HuH-7 (cell line): ENCODE measurements at regions not wholly inside any gene's neighbourhood (a gene's known extent, or its start where the extent isn't known, plus 50 kb on each side); places are given as distances from the start of the nearest gene placed in this dataset.
A peak's percentile ranks its signal among the peaks of the same experiment; 100 is the strongest.
"Not testable (repeated sequence)": the region's sequence is repeated elsewhere in the genome, so short reads cannot be mapped to it uniquely, and the experiment has no call there.

ENCODE experiments used
- DNase-seq: peaks from one replicate; pipeline ENCODE4 v3.0.0; 2011; ENCODE audit warnings: low spot score

- no peak for DNase-seq
Measured at GRCh38 chr15:92705764-92706163, 50.2 kb upstream of the FAM174B start.

GRCh38 chr15:92706201-92706600, 50.6 kb upstream of the FAM174B start:
- no peak for DNase-seq

- DNase-seq, result no peak
Measured at GRCh38 chr15:92707880-92708551, 52.4 kb upstream of the FAM174B start.

DNA sequence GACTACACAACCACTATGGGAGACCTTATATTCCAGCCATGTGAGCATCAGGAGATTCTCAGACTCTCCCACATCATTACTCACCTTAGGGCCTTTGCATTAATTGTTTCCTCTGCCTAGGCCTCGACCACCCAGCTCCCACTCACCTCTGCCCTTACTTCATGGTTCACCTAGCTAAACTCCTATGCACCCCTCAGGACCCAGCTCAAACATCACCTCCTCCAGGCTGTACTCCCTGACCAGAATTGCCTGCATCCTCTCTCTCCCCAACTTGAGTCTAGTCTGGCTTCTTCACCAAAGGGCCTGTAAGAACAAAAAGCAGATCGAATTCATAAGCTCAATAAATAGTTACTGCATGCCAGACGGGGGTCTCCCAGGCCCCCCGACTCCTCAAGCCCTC, 53.1 kb upstream of the FAM174B start:
- no peak for DNase-seq

DNA sequence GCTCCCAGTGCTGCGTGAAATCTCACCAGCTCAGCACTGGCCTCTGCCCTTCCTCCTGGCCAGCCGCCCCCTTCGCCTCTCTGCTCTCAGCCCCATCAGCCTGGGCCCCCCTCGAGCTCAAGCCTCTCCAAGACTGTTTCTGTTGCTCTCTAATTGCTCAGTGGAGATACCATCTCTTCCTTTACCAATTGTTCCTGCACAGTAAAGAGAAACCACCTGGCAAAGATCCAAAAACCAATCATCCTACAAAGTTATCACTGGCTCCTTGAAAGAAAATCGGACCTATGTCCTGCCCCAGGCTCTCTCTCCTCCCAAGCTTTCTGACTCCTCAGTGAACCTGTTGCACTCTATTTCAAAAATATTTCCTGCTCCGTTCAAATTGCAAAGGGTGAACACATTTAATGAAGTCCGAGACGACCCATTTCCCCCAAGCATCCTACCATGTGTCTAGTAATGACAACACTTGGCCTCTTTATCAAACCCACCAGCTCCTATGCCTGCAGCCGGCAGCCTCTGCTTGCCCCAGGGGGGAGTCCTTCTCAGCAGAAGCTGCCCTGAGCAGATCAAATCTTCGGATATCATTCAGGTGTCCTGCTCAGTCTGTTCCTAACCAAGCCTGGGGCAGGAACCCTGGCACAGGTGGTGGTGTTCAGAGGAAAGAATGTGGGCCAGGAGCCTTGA, 53.7 kb upstream of the FAM174B start:
- no peak for DNase-seq

DNA sequence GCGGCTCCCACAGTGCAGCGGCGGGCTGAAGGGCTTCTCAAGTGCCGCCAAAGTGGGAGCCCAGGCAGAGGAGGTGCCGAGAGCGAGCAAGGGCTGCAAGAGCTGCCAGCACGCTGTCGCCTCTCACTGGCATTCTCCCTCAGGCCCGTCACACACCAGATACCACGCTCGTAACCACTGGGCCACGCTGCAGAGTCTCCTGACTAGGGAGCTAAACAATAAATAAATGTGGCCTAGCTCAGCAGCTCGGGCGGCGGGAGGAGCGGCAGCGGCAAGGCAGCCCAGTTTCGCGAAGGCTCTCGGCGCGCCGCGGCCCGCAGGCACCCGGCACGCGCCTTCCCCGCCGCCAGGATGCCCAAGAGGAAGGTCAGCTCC, 55.9 kb upstream of the FAM174B start:
- no peak for DNase-seq

DNA sequence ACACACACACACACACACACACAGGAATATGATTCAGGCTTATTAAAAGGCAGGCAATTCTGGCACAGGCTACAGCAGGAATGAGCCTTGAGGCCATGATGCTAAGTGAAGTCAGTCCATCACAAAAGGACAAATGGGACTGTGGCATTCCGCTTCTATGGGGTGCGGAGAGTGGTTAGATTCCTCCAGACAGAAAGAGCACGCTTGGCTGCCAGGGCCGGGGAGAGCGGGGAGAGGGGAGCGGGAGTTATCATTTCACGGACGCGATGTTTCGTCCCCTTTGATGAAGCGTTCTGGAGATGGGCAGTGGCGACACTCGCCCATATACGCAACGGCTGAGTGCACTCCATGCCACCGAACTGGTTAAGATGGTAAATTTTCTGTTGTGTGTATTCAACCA, 58.5 kb upstream of the FAM174B start:
- peak; percentile 31 for DNase-seq

DNA sequence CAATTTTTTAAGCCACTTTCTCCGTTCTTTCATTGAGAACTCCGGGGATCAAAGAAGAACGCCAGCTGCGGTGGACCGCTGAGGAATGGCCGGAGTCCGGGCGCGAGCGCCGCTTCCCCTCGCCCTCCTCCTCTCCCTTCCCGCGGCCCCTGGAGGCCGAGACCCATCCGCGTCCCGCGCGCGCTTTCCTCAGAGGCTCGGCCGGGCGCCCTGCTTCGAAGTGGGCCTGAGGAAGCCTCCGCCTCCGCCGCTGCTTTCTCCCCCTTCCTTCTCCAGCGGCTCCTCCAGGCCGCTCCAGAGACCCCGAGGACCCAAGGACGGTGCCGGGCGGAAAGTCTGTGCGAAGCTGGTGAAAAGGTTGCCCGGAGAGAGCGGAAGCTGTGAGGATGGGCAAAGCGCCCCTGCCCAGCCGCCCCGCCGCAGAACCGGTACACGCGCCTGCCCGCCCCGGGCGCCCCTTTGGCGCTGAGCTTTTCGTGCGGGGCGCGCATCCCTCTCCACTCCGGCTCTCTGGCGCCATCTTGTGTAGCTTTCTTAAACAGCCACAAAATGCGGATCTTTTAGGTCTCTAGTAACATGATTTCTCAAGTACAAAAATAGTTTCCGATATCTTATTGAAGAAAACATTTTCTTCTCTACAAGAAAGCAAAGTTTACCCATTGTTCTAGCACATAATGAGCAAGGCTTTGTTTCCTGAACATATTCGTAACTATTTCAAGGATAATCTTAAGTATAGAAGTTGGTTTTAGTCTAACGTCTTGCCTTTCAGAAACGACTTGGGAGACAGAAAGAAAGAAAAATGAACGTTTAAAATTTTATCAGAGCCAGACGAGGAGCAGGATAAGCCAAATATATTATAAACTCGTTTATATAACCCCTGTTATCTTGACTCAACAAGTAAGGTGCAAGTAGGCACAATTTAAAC, 59.2 kb upstream of the FAM174B start:
- peak; percentile 77 for DNase-seq

GRCh38 chr15:92715758-92716157, 60.2 kb upstream of the FAM174B start:
- no peak for DNase-seq

DNA sequence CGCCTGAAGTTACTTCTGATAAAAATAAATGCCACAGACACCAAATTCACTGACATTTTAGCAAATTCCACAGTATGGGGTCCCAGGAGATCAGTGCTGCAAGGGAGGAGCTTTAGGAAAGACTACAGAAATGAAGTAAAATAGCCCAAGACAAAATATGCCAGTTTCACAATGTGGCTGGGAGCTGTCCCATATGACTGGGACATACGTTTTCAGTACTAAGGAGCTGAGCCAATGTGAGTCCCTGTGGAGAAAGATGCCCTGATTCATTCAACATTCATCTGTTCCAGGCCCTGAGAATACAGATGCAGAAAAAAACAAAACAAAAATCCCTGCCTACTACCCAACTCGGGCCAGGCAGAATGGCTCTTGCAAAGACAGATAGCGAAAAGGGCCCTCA, 63.4 kb upstream of the FAM174B start:
- DNase-seq, result no peak

- no peak for DNase-seq
Measured at GRCh38 chr15:92724144-92724543, 68.6 kb upstream of the FAM174B start.

DNA sequence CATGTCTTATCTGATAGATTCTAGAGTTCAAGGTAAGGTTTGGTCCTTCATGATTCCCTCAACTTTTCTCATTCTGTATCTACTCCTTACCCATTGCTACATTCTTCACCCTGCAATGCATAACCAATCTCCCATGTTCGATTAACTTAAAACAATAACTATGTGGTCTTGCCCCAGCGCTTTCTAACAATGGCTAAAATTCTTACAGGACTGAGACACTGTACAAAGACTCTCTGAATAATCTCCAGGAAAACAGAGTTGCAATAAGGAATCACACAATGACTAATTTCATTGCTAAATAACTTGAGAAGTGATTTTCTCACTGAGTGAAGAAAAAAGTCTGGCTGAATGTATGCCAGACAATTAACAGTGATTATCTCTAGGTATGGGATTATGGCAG, 69.6 kb upstream of the FAM174B start:
- no peak for DNase-seq

DNA sequence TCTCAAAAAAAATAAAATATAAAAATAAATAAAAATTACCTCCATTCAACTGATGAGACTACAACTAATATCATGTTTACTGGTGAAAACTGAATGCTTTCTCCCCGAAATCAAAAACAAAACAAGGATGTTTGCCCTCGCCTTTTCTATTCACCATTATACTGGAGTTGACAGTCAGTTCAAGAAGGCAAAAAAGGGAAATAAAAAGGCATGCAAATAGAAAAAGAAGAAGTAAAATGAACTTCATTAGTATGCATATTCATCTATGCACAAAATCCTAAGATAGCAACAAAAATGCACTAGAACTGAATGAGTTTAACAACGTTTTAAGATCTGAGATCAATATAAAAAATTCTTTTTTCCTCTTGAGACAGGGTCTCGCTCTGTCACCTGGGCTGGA, 72.7 kb upstream of the FAM174B start:
- DNase-seq, result no peak

DNA sequence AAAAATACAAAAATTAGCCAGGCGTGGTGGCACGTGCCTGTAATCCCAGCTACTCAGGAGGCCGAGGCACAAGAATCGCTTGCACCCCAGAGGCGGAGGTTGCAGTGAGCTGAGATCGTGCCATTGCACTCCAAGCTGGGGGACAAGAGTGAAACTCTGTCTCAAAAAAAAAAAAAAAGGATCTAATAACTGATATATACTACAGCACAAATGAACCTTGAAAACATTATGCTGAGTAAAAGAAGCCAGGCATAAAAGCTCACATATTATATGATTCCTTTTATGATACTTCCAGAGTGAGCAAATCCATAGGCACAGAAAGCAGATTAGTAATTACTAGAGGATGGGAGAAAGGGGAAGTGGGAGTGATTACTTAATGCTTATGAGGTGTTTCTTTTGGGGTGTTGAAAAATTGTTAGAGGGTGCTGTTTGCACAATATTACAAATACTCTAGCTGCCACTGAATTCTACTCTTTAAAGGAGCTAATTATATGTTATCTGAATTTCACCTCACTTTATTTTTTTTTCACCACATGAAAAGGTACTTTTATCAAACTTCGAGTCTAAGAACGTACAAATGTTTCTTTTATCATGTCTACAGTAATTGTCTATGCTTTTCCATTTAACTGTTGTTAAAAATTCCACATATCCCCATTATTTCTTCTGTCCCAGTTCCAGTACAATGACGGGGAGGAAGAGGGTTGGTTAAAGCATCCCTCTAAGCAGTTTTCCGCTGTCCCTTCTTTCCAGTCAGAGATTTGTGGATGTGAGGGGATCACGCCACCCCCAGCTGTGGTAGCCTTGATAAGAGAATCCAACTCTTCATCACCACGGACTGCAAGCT, 77.7 kb upstream of the FAM174B start:
- DNase-seq, result no peak

- no peak for DNase-seq
Measured at GRCh38 chr15:92733934-92734521, 78.5 kb upstream of the FAM174B start.

GRCh38 chr15:92739246-92739645, 83.7 kb upstream of the FAM174B start:
- not testable (repeated sequence) for DNase-seq

GRCh38 chr15:92745845-92746271, 90.3 kb upstream of the FAM174B start:
- peak; percentile 27 for DNase-seq

DNA sequence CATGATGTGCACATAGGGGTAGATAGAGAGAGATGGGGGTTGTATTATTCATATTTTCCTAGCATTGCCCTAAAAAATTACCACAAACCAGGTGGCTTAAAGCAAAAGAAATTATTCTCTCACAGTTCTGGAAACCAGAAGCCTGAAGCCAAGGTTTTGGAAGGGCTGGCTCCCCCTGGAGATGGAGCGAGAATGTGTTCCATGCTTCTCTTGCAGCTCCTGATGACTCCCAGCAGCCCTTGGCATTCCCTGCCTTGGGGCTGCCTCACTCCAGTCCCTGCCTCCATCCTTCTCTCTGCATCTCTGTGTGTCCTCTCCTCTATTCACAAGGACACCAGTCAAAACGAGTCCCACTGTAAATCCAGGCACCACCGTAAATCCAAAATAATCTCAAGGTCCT, 91.5 kb upstream of the FAM174B start:
- DNase-seq, result no peak

DNA sequence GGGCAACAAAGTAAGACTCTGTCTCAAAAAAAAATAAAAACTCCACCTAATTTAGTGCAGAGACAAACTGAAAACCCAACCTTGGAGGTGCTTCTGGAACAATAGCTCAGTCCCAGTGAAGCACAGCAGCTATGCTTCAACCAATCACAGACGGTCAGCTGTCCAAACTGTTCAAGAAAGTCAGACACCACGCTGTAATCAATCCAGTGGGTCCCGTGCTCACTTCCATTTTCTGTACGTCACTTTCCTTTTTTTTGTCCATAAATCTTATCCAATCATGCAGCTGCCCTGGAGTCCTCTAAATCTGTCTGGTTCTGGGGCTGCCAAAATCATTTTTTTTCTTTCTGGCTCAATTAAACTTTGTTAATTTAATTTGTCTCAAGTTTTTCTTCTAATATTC, 93.6 kb upstream of the FAM174B start:
- no peak for DNase-seq

DNA sequence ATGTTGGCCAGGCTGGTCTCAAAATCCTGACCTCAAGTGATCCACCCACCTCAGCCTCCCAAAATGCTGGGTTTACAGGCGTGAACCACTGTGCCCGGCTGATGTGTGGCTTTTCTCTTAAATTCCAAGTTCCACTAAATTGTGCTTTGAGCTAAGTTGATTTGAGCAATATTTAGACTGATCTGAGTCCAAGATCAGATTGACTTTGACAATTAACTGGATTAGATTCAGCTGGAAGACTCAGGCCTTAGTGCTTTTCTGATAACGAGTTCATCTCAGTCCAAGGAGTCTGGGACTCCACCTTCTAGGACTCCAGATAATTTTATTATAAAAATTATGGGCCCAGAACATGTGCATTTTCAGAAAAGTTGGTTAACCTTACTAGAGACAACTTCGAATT, 94.4 kb upstream of the FAM174B start:
- DNase-seq, result no peak

GRCh38 chr15:92751528-92751927, 96.0 kb upstream of the FAM174B start:
- DNase-seq, result no peak

- no peak for DNase-seq
Measured at GRCh38 chr15:92753591-92753990, 98.0 kb upstream of the FAM174B start.
